Thyroid gland (tissue), 4 donors: ENCODE measurements at regions not wholly inside any gene's neighbourhood (a gene's known extent, or its start where the extent isn't known, plus 50 kb on each side); places are given as distances from the start of the nearest gene placed in this dataset.

ENCODE experiments used
- CTCF ChIP-seq, 6 experiments: fragments of 200-600 bp in 3 of 6; fragments of 450-650 bp in 3 of 6; sonication (generic) in 3 of 6; IDR thresholded peaks; one replicate each; pipeline ENCODE4 v1.5.1; 2016 to 2019; ENCODE audit warnings: antibody characterized with exemption in 6 of 6, mild to moderate bottlenecking in 2 of 6, inconsistent platforms in 1 of 6, moderate library complexity in 1 of 6
- POLR2A ChIP-seq, 2 donors: fragments of 450-650 bp; IDR thresholded peaks; one replicate each; pipeline ENCODE4 v1.6.1; 2017; ENCODE audit warnings: antibody characterized with exemption in 2 of 2, mild to moderate bottlenecking in 2 of 2, moderate library complexity in 1 of 2

- TF ChIP-seq CTCF (IDR thresholded peaks at IDR 0.05) (no peak), POLR2A (IDR thresholded peaks at IDR 0.05) (no peak)
Measured at GRCh38 chr11:109993786-109994185, 99.4 kb upstream of the ZC3H12C start.
